ENCODE measurements at regions not wholly inside any gene's neighbourhood (a gene's known extent, or its start where the extent isn't known, plus 50 kb on each side); places are given as distances from the start of the nearest gene placed in this dataset.

- TF ChIP-seq CTCF (conservative IDR thresholded peaks at IDR 0.05; ENCODE audit: low read depth, low read length) (no peak), EZH2 (IDR thresholded peaks at IDR 0.05; ENCODE audit: low read length, unreplicated experiment) (no peak)
These were observed 771.3 kb upstream of the ARGLU1 start for GRCh38 chr13:107339209-107339608.

Measured in PC-3 (cell line).